ENCODE measurements at regions not wholly inside any gene's neighbourhood (a gene's known extent, or its start where the extent isn't known, plus 50 kb on each side); places are given as distances from the start of the nearest gene placed in this dataset.

- DNase-seq (ENCODE audit: low spot score) (no peak), FAIRE-seq (no peak), ATAC-seq (no peak)
- Histone ChIP-seq H3K4me2 (ENCODE audit: low read depth, low read length) (no peak overlapping the region), H3K27ac (ENCODE audit: extremely low read length, insufficient read depth, low read length) (no peak overlapping the region), H3K9me3 (ENCODE audit: low read length) (peaks cover 9% of the 10 kb centered on the region; the same call in 1 of the 2 replicates), H2AFZ (ENCODE audit: low read length) (no peak overlapping the region), H3K36me3 (replicated peaks in 1 of 2; ENCODE audit: control insufficient read depth in 1 of 2, insufficient read depth in 2 of 2, low read length in 2 of 2) (no peaks in the 10 kb centered on the region), H3K9ac (ENCODE audit: insufficient read depth, low read depth, low read length) (no peak overlapping the region), H3K27me3 (ENCODE audit: control insufficient read depth in 1 of 2, insufficient read depth in 2 of 2, low read length in 2 of 2) (no peaks in the 10 kb centered on the region), H4K20me1 (ENCODE audit: insufficient read depth, low read length) (no peaks in the 10 kb centered on the region), H3K4me3 (replicated peaks in 1 of 3; ENCODE audit: insufficient read depth in 1 of 3, low read depth in 2 of 3, low read length in 3 of 3) (no peak overlapping the region), H3K4me1 (ENCODE audit: insufficient read depth, low read length) (no peaks in the 10 kb centered on the region), H3K79me2 (ENCODE audit: insufficient read depth, low read length) (no peaks in the 10 kb centered on the region)
- in situ Hi-C loops (cut with HindIII; ENCODE audit: extremely low pct_ligation_motif_present, low pct_unique_long_range_greater_than_20kb) = no loop called here
- ChIA-PET CTCF (ENCODE audit: low intra/inter-chr PET ratio, low total read pairs) (no interaction called here), POLR2A (no interaction called here)
- WGBS (ENCODE audit: low lambda C conversion rate) = 5% methylated on average over 2 of the region's 2 CpGs
- TF ChIP-seq ZIK1 (CRISPR knock-in tag; IDR thresholded peaks at IDR 0.05; ENCODE audit: borderline replicate concordance, low read depth) (no peak), MXD4 (CRISPR knock-in tag; IDR thresholded peaks at IDR 0.05) (no peak), MAFF (IDR thresholded peaks at IDR 0.05; ENCODE audit: low read depth, low read length) (no peak), DR1 (CRISPR knock-in tag; IDR thresholded peaks at IDR 0.05) (no peak), ELF3 (CRISPR knock-in tag; IDR thresholded peaks at IDR 0.05) (no peak), ARID2 (CRISPR knock-in tag; IDR thresholded peaks at IDR 0.05; ENCODE audit: borderline replicate concordance) (no peak), ZBTB21 (CRISPR knock-in tag; IDR thresholded peaks at IDR 0.05) (no peak), ZNF776 (CRISPR knock-in tag; IDR thresholded peaks at IDR 0.05) (no peak), ETV6 (CRISPR knock-in tag; conservative IDR thresholded peaks at IDR 0.05) (no peak), SNRNP70 (IDR thresholded peaks at IDR 0.05; ENCODE audit: low read depth, low read length) (no peak), PLRG1 (conservative IDR thresholded peaks at IDR 0.05) (no peak), BCL6 (CRISPR knock-in tag; IDR thresholded peaks at IDR 0.05) (no peak), HINFP (CRISPR knock-in tag; IDR thresholded peaks at IDR 0.05; ENCODE audit: low read depth) (no peak)
- TF ChIP-seq, protein P1, sequence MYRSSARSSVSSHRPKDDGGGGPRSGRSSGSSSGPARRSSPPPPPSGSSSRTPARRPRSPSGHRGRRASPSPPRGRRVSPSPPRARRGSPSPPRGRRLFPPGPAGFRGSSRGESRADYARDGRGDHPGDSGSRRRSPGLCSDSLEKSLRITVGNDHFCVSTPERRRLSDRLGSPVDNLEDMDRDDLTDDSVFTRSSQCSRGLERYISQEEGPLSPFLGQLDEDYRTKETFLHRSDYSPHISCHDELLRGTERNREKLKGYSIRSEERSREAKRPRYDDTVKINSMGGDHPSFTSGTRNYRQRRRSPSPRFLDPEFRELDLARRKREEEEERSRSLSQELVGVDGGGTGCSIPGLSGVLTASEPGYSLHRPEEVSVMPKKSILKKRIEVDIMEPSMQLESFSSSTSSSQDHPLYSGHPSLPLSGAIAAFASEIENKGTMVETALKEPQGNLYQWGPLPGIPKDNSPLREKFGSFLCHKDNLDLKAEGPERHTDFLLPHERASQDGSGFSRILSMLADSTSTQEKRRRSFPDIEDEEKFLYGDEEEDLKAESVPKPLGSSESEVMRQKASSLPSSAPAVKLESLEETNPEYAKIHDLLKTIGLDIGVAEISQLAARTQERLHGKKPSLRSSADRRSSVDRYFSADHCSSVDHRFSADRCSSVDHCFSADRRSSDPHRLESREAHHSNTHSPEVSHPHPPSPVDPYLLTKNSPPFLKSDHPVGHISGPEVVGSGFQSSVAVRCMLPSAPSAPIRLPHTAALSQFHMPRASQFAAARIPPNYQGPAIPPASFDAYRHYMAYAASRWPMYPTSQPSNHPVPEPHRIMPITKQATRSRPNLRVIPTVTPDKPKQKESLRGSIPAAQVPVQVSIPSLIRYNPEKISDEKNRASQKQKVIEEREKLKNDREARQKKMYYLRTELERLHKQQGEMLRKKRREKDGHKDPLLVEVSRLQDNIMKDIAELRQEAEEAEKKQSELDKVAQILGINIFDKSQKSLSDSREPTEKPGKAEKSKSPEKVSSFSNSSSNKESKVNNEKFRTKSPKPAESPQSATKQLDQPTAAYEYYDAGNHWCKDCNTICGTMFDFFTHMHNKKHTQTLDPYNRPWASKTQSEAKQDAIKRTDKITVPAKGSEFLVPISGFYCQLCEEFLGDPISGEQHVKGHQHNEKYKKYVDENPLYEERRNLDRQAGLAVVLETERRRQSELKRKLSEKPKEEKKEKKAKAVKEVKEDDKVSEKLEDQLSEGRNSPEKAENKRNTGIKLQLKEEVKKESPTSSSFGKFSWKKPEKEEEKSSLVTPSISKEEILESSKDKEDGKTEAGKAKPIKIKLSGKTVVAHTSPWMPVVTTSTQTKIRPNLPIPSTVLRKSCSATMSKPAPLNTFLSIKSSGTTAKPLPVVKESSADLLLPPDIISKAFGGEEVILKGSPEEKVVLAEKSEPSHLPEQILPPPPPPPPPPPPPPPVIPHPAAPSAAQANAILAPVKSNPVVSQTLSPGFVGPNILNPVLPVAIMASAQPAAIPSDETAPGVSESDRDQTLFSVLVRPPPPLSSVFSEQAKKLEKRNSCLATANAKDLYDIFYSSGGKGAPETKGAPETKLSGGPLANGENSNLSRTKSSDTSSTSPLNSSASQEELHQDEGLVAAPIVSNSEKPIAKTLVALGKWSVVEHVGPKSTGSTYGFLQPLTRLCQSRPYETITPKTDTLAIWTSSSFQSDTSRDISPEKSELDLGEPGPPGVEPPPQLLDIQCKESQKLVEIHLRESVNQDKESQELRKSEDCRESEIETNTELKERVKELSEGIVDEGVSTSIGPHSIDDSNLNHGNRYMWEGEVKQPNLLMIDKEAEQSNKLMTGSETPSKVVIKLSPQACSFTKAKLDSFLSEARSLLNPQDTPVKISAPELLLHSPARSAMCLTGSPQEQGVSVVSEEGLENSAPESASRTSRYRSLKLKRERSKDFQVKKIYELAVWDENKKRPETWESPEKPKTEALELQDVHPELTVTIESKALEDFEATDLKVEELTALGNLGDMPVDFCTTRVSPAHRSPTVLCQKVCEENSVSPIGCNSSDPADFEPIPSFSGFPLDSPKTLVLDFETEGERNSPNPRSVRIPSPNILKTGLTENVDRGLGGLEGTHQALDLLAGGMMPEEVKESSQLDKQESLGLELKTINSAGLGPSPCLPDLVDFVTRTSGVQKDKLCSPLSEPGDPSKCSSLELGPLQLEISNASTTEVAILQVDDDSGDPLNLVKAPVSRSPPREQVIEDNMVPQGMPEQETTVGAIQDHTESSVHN (CRISPR knock-in tag; IDR thresholded peaks at IDR 0.05) = no peak
- TF ChIP-seq, protein P2, sequence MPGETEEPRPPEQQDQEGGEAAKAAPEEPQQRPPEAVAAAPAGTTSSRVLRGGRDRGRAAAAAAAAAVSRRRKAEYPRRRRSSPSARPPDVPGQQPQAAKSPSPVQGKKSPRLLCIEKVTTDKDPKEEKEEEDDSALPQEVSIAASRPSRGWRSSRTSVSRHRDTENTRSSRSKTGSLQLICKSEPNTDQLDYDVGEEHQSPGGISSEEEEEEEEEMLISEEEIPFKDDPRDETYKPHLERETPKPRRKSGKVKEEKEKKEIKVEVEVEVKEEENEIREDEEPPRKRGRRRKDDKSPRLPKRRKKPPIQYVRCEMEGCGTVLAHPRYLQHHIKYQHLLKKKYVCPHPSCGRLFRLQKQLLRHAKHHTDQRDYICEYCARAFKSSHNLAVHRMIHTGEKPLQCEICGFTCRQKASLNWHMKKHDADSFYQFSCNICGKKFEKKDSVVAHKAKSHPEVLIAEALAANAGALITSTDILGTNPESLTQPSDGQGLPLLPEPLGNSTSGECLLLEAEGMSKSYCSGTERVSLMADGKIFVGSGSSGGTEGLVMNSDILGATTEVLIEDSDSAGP (CRISPR knock-in tag; IDR thresholded peaks at IDR 0.05; ENCODE audit: borderline replicate concordance) = no peak
- intact Hi-C loops (cut with micrococcal nuclease; ENCODE audit: unreplicated experiment) = no loop called here
- BruUV-seq (replicated peaks) = no TSS peak
These were observed 786.6 kb upstream of the SLITRK6 start for GRCh38 chr13:86585835-86586234.

Data from HepG2 (cell line).